ENCODE measurements at regions not wholly inside any gene's neighbourhood (a gene's known extent, or its start where the extent isn't known, plus 50 kb on each side); places are given as distances from the start of the nearest gene placed in this dataset.

- no peak for TF ChIP-seq ZNF274 (IDR thresholded peaks at IDR 0.05; ENCODE audit: borderline replicate concordance, extremely low read depth, low read length)
- TF ChIP-seq RAD21 (IDR thresholded peaks at IDR 0.05 in 1 of 2, conservative IDR thresholded peaks at IDR 0.05 in 1 of 2; ENCODE audit: low read depth in 2 of 2, low read length in 2 of 2), result no peak
- no peak for TF ChIP-seq EGR1 (IDR thresholded peaks at IDR 0.05; ENCODE audit: borderline replicate concordance, low read depth, low read length)
- TF ChIP-seq PHF8 (conservative IDR thresholded peaks at IDR 0.05; ENCODE audit: low read depth, low read length), result no peak
- TF ChIP-seq TCF12 (IDR thresholded peaks at IDR 0.05; ENCODE audit: low read depth, low read length), result no peak
These were observed 267.4 kb downstream of the CYP26B1 start (continued) for GRCh38 chr2:71880287-71880686.
